ENCODE measurements at regions not wholly inside any gene's neighbourhood (a gene's known extent, or its start where the extent isn't known, plus 50 kb on each side); places are given as distances from the start of the nearest gene placed in this dataset.

DNA sequence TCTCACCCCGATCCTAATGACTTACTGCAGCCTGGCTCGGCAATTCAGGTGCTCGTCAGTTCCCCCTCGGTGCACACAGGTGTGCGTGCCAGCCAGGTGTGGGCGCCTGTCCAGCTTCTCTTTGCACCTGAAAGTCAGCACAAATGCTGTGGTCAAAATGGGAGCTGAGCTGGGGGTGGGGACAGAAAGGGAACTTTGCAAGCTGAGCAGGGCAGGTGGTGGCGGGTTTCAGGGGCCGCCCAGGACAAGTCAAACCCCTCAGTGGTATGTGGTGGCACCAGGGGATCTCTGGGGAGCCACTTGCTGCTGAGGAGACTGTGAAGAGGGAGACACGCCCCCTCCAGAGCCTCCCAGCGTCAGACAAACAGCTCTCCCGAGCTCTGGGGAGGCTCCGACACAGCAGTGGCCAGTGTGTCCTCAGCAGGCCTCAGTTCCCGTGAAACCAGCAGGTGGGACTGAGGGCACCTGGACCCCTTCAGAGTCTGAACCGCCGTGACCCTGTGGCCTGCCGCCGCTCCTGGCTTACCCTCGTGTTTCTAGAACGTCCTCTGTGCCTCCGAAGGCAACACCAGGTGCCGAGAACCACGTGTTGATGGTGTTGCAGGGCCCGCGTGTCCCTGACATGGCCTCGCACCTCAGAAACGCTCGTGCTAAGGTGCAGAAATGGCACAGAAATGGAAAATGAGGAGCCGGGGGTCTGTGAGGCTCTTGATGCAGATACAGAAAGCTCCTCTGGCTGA lies 233.5 kb upstream of the TNRC6C start:
- POLR2A ChIA-PET = no interaction called here
- H3K27me3 ChIP-seq (ENCODE audit: control insufficient read depth in 1 of 2, insufficient read depth in 2 of 2, low read length in 2 of 2) = peaks cover 12 to 72% of the 10 kb centered on the region in 2 experiments; a peak in 4 of 5 replicates
- H3K4me3 ChIP-seq (replicated peaks in 1 of 3; ENCODE audit: insufficient read depth in 1 of 3, low read depth in 2 of 3, low read length in 3 of 3) = no peak overlapping the region
- CTCF ChIA-PET (ENCODE audit: low intra/inter-chr PET ratio, low total read pairs) = no interaction called here
- ATAC-seq (no peak), DNase-seq (ENCODE audit: low spot score) (no peak), FAIRE-seq (no peak)
- intact Hi-C loops (cut with micrococcal nuclease; ENCODE audit: unreplicated experiment) = no loop called here
- peaks cover 17% of the 10 kb centered on the region for H3K4me1 ChIP-seq (ENCODE audit: insufficient read depth, low read length)
- H3K4me2 ChIP-seq (ENCODE audit: low read depth, low read length) = no peak overlapping the region
- no peaks in the 10 kb centered on the region for H4K20me1 ChIP-seq (ENCODE audit: insufficient read depth, low read length)
- in situ Hi-C loops (cut with HindIII; ENCODE audit: extremely low pct_ligation_motif_present, low pct_unique_long_range_greater_than_20kb) = no loop called here
- no peaks in the 10 kb centered on the region for H3K79me2 ChIP-seq (ENCODE audit: insufficient read depth, low read length)
- H3K27ac ChIP-seq (ENCODE audit: extremely low read length, insufficient read depth, low read length) = no peak overlapping the region
- BruUV-seq (replicated peaks) = no TSS peak
- WGBS (ENCODE audit: low lambda C conversion rate) = 18% methylated on average over 22 of the region's 28 CpGs
- no peak overlapping the region for H2AFZ ChIP-seq (ENCODE audit: low read length)
- no peaks in the 10 kb centered on the region for H3K9me3 ChIP-seq (ENCODE audit: low read length)
- no peaks in the 10 kb centered on the region for H3K36me3 ChIP-seq (replicated peaks in 1 of 2; ENCODE audit: control insufficient read depth in 1 of 2, insufficient read depth in 2 of 2, low read length in 2 of 2)
- H3K9ac ChIP-seq (ENCODE audit: insufficient read depth, low read depth, low read length) = no peak overlapping the region
- TF ChIP-seq MAZ (IDR thresholded peaks at IDR 0.05; ENCODE audit: borderline replicate concordance, low read depth, low read length) = no peak
- no peak for TF ChIP-seq MAZ (CRISPR knock-in tag; IDR thresholded peaks at IDR 0.05; ENCODE audit: low read depth)
- TF ChIP-seq ETV6 (CRISPR knock-in tag; conservative IDR thresholded peaks at IDR 0.05) = no peak
- no peak for TF ChIP-seq ZNF296 (CRISPR knock-in tag; conservative IDR thresholded peaks at IDR 0.05)
- TF ChIP-seq, protein P1, sequence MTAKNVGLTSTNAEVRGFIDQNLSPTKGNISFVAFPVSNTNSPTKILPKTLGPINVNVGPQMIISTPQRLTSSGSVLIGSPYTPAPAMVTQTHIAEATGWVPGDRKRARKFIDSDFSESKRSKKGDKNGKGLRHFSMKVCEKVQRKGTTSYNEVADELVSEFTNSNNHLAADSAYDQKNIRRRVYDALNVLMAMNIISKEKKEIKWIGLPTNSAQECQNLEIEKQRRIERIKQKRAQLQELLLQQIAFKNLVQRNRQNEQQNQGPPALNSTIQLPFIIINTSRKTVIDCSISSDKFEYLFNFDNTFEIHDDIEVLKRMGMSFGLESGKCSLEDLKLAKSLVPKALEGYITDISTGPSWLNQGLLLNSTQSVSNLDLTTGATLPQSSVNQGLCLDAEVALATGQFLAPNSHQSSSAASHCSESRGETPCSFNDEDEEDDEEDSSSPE (CRISPR knock-in tag; IDR thresholded peaks at IDR 0.05) = no peak
- TF ChIP-seq NFKB2 (CRISPR knock-in tag; IDR thresholded peaks at IDR 0.05; ENCODE audit: borderline replicate concordance) = 0 out of 2 replicates have a peak, but pooled peaks have one; percentile 31
- TF ChIP-seq, protein P2, sequence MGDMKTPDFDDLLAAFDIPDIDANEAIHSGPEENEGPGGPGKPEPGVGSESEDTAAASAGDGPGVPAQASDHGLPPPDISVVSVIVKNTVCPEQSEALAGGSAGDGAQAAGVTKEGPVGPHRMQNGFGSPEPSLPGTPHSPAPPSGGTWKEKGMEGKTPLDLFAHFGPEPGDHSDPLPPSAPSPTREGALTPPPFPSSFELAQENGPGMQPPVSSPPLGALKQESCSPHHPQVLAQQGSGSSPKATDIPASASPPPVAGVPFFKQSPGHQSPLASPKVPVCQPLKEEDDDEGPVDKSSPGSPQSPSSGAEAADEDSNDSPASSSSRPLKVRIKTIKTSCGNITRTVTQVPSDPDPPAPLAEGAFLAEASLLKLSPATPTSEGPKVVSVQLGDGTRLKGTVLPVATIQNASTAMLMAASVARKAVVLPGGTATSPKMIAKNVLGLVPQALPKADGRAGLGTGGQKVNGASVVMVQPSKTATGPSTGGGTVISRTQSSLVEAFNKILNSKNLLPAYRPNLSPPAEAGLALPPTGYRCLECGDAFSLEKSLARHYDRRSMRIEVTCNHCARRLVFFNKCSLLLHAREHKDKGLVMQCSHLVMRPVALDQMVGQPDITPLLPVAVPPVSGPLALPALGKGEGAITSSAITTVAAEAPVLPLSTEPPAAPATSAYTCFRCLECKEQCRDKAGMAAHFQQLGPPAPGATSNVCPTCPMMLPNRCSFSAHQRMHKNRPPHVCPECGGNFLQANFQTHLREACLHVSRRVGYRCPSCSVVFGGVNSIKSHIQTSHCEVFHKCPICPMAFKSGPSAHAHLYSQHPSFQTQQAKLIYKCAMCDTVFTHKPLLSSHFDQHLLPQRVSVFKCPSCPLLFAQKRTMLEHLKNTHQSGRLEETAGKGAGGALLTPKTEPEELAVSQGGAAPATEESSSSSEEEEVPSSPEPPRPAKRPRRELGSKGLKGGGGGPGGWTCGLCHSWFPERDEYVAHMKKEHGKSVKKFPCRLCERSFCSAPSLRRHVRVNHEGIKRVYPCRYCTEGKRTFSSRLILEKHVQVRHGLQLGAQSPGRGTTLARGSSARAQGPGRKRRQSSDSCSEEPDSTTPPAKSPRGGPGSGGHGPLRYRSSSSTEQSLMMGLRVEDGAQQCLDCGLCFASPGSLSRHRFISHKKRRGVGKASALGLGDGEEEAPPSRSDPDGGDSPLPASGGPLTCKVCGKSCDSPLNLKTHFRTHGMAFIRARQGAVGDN (CRISPR knock-in tag; IDR thresholded peaks at IDR 0.05) = 0 out of 2 replicates have a peak, but pooled peaks have one; percentile 31
- no peak for TF ChIP-seq NONO (IDR thresholded peaks at IDR 0.05)
- TF ChIP-seq NONO (CRISPR knock-in tag; conservative IDR thresholded peaks at IDR 0.05) = no peak
- TF ChIP-seq, protein P3, sequence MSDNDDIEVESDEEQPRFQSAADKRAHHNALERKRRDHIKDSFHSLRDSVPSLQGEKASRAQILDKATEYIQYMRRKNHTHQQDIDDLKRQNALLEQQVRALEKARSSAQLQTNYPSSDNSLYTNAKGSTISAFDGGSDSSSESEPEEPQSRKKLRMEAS (IDR thresholded peaks at IDR 0.05) = 0 out of 2 replicates have a peak, but pooled peaks have one; percentile 33
- TF ChIP-seq ZBTB25 (CRISPR knock-in tag; IDR thresholded peaks at IDR 0.05) = no peak
- no peak for TF ChIP-seq CREB1 (IDR thresholded peaks at IDR 0.05)
- no peak for TF ChIP-seq CREB1 (CRISPR knock-in tag; IDR thresholded peaks at IDR 0.05)
- TF ChIP-seq MNT (IDR thresholded peaks at IDR 0.05) = 0 out of 2 replicates have a peak, but pooled peaks have one; percentile 10
- no peak for TF ChIP-seq MAFK (conservative IDR thresholded peaks at IDR 0.05 in 1 of 2, IDR thresholded peaks at IDR 0.05 in 1 of 2; ENCODE audit: low read length in 2 of 2)

Measured in HepG2 (cell line).